Uterus (tissue), 2 donors: ENCODE measurements at regions not wholly inside any gene's neighbourhood (a gene's known extent, or its start where the extent isn't known, plus 50 kb on each side); places are given as distances from the start of the nearest gene placed in this dataset.

ENCODE experiments used
- POLR2A ChIP-seq, 2 donors: fragments of 450-650 bp; IDR thresholded peaks; one replicate each; pipeline ENCODE4 v1.6.1; 2016; ENCODE audit warnings: antibody characterized with exemption in 2 of 2, mild to moderate bottlenecking in 1 of 2, moderate library complexity in 1 of 2
- TF ChIP-seq, protein P1 (sequence below), 4 experiments: fragments of 200-600 bp in 2 of 4; fragments of 450-650 bp in 2 of 4; sonication (generic) in 2 of 4; IDR thresholded peaks; one replicate each; pipeline ENCODE4 v1.5.1; 2016 to 2019; ENCODE audit warnings: antibody characterized with exemption in 4 of 4, mild to moderate bottlenecking in 2 of 4, moderate library complexity in 1 of 4

DNA sequence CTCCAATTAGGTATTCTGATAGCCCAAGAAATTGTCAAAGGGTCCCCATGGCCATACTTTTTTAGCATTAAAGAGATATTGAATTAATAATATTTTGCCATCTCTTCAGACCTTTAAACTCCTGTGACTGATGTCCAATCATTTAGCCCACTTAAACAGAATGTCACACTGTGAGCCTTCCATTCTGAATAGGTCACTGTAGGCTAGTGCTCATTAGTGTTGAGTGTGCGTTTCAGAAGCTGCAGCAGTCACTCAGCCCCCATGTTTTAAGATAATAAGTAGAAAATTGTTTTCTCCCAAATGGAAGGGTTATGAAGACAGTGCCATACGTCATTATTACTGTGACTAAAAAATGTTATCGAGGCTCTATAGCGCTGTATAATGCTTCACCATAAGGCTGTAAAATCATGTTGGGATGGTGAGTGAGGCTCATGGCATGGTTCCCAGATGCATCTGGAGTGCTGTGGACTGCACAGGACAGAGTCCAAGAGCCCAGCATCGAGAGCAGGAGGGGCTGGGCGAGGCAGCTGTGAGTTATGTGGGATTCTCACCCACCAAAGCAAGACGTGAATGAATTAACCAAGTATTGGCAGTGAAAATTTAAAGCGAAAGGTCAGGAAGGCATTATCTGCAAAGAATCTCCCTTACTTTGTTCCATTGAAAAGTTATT lies 2112.9 kb upstream of the WWC1 start:
- TF ChIP-seq POLR2A (IDR thresholded peaks at IDR 0.05) = no peak
- TF ChIP-seq, protein P1, sequence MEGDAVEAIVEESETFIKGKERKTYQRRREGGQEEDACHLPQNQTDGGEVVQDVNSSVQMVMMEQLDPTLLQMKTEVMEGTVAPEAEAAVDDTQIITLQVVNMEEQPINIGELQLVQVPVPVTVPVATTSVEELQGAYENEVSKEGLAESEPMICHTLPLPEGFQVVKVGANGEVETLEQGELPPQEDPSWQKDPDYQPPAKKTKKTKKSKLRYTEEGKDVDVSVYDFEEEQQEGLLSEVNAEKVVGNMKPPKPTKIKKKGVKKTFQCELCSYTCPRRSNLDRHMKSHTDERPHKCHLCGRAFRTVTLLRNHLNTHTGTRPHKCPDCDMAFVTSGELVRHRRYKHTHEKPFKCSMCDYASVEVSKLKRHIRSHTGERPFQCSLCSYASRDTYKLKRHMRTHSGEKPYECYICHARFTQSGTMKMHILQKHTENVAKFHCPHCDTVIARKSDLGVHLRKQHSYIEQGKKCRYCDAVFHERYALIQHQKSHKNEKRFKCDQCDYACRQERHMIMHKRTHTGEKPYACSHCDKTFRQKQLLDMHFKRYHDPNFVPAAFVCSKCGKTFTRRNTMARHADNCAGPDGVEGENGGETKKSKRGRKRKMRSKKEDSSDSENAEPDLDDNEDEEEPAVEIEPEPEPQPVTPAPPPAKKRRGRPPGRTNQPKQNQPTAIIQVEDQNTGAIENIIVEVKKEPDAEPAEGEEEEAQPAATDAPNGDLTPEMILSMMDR (IDR thresholded peaks at IDR 0.05) = no peak
